Spinal cord (tissue), 9 donors: ENCODE measurements at regions not wholly inside any gene's neighbourhood (a gene's known extent, or its start where the extent isn't known, plus 50 kb on each side); places are given as distances from the start of the nearest gene placed in this dataset.
"Not testable (repeated sequence)": the region's sequence is repeated elsewhere in the genome, so short reads cannot be mapped to it uniquely, and the experiment has no call there.

ENCODE experiments used
- DNase-seq, 6 donors: peaks; one replicate each; pipeline versions ENCODE4 v3.0.0 to v3.0.0-alpha.2; 2013 to 2015; ENCODE audit warnings: low spot score in 6 of 6, low read depth in 4 of 6
- H3K27ac ChIP-seq: one replicate; pipeline ENCODE4 v1.5.1; 2013; ENCODE audit warnings: low read depth, low read length, control low read depth
- H3K27me3 ChIP-seq: one replicate; pipeline ENCODE4 v1.6.1; 2013; ENCODE audit warnings: low read length; ENCODE audit not compliant: control insufficient read depth, insufficient read depth
- H3K36me3 ChIP-seq: one replicate; pipeline ENCODE4 v1.6.1; 2013; ENCODE audit warnings: low read length; ENCODE audit not compliant: control insufficient read depth, insufficient read depth
- H3K4me1 ChIP-seq: one replicate; pipeline ENCODE4 v1.6.1; 2013; ENCODE audit warnings: low read length; ENCODE audit not compliant: control insufficient read depth, insufficient read depth
- H3K4me3 ChIP-seq: one replicate; pipeline ENCODE4 v1.5.1; 2013; ENCODE audit warnings: low read depth, low read length, control low read depth
- H3K9me3 ChIP-seq: one replicate; pipeline ENCODE4 v1.6.1; 2013; ENCODE audit warnings: low read length; ENCODE audit not compliant: control insufficient read depth, insufficient read depth
- WGBS: methylation state at CpG from one replicate; pipeline ENCODE4 v1.1.5; 2013; ENCODE audit warnings: missing lambda C conversion rate; ENCODE audit not compliant: insufficient coverage; 5-methylcytosine and 5-hydroxymethylcytosine counted together
- donor health status: healthy.

DNA sequence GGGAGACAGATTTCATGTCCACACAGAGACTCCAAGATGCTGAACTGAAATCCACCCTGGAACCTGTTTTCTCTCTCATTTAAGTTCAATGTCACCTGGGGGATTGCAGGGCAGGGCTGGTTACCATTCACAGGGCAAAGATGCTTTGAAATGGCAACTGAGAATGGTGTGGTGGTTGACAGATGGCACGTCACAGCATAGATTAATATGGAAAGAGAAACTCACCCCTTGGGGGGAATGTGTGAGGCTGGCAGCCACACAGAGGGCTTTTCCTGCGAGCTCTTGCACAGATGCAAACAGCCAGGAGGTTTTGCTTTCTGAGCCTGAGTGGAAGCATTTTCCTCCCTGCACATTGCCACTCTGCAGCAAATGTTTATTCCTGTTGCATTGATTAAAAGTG, 167.3 kb upstream of the OSBPL11 start:
- H3K4me1 ChIP-seq, H3K9me3 ChIP-seq, H3K36me3 ChIP-seq, H3K27me3 ChIP-seq, H3K4me3 ChIP-seq, H3K27ac ChIP-seq: not testable (repeated sequence)
- no CpG with 5 or more reads among the region's 2 CpGs for WGBS
- DNase-seq, result peak in 1 of 6 donors; percentile 13

GRCh38 chr3:125766285-125766826, 171.1 kb upstream of the OSBPL11 start:
- not testable (repeated sequence) for H3K27me3 ChIP-seq, H3K36me3 ChIP-seq, H3K9me3 ChIP-seq, H3K4me1 ChIP-seq
- Histone ChIP-seq H3K27ac (peak overlapping the region; percentile 40), H3K4me3 (peak overlapping the region; percentile 60)
- 0% methylated on average over 32 of the region's 54 CpGs for WGBS
- DNase-seq, result peak; percentile 28 to 82 (median 38)

- not testable (repeated sequence) for H3K27ac ChIP-seq, H3K4me1 ChIP-seq, H3K36me3 ChIP-seq, H3K9me3 ChIP-seq, H3K27me3 ChIP-seq
- whole genome bisulfite sequencing, result 0% methylated on average over 10 of the region's 23 CpGs
- DNase-seq, result peak in 1 of 6 donors; percentile 4
- H3K4me3 ChIP-seq, result peak overlapping the region; percentile 60
These were observed 171.6 kb upstream of the OSBPL11 start for GRCh38 chr3:125766931-125767330.

GRCh38 chr3:125767641-125768040, 172.3 kb upstream of the OSBPL11 start:
- Histone ChIP-seq H3K4me1 (peaks cover 8% of the 10 kb centered on the region), H3K27me3 (peaks cover 6% of the 10 kb centered on the region), H3K27ac (no peak overlapping the region), H3K9me3 (no peaks in the 10 kb centered on the region), H3K36me3 (no peaks in the 10 kb centered on the region), H3K4me3 (no peak overlapping the region)
- 94% methylated on average over 8 of the region's 14 CpGs for WGBS
- no peak for DNase-seq

DNA sequence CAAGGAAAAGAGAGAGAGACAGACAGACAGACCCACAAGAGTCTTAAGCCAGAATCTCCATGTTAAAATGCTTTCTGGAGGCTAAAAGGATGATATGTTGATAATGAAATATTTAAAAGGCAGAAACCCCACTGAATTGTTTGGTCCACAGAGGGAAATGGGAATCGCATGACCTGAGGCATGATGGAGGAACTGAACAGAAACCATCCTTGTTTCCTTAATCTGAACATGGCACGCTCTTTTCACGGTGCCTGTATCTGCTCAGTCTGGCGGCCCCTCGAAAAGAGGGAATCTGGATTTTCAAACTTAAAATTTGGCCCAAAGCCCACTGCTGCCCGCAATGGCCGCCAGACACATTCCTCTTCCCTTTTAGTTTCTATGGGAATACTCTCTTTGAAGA, 173.5 kb upstream of the OSBPL11 start:
- 80% methylated on average over 1 of the region's 7 CpGs for WGBS
- H3K4me3 ChIP-seq, DNase-seq, H3K27ac ChIP-seq, H3K27me3 ChIP-seq, H3K9me3 ChIP-seq, H3K36me3 ChIP-seq, H3K4me1 ChIP-seq: not testable (repeated sequence)

DNA sequence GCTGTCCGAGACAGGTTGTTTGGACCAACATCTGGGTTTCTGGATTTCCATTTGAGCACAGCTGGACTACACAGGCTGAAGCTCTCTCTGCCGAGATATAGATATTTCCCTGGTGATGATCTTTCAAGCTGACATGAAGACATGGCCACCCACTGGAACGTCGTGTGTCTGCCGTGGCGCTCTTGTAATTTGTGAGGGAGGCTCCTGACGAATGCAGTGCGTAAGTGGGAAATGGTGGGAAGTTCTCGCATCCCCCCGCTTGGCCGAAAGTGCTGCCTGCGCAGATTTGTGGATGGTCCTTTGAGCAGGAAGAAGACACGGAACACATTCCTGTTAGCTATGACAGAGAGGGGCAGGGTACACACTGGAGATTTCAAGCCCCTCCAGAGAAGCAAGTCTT, 176.2 kb upstream of the OSBPL11 start:
- DNase-seq, H3K27me3 ChIP-seq, H3K4me3 ChIP-seq, H3K27ac ChIP-seq, H3K9me3 ChIP-seq, H3K36me3 ChIP-seq: not testable (repeated sequence)
- WGBS, result 71% methylated on average over 8 of the region's 13 CpGs
- peaks cover 11% of the 10 kb centered on the region for H3K4me1 ChIP-seq

- H3K36me3 ChIP-seq, H3K27me3 ChIP-seq, DNase-seq, H3K4me3 ChIP-seq, H3K27ac ChIP-seq, H3K4me1 ChIP-seq, H3K9me3 ChIP-seq: not testable (repeated sequence)
- 92% methylated on average over 2 of the region's 7 CpGs for WGBS
These were observed 179.2 kb upstream of the OSBPL11 start for GRCh38 chr3:125774433-125775034.

- H3K36me3 ChIP-seq, H3K27me3 ChIP-seq, H3K4me1 ChIP-seq, H3K27ac ChIP-seq, H3K4me3 ChIP-seq, H3K9me3 ChIP-seq: not testable (repeated sequence)
- WGBS, result no CpG with 5 or more reads among the region's 3 CpGs
- peak in 2 of 6 donors; percentile 45 to 66 for DNase-seq
These were observed 179.8 kb upstream of the OSBPL11 start for GRCh38 chr3:125775106-125775505.

- 74% methylated on average over 3 of the region's 7 CpGs for WGBS
- DNase-seq, result not testable (repeated sequence)
These were observed 180.5 kb upstream of the OSBPL11 start for GRCh38 chr3:125775606-125776294.

DNA sequence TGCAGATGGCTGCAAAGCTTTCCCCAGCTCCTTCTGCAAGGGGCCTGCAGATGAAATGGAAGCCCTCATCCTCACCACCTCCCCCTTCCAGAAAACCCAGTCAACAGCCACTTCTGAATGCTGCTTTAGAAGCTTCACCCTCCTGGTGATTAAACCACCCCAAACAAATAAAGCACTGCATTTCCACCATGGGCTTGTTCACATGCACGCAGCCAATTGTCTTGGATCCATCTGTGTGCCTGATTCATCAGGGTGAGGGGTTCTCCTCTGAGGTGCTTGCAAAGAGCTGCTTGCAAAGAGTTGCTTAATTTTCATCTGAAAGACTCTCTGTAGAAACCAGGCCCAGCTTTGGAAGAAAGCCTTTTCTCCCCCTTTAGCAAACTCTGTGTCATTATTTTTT, 184.0 kb upstream of the OSBPL11 start:
- H3K9me3 ChIP-seq, H3K4me3 ChIP-seq, H3K36me3 ChIP-seq, H3K27ac ChIP-seq, H3K27me3 ChIP-seq, H3K4me1 ChIP-seq: not testable (repeated sequence)
- DNase-seq, result peak in 1 of 6 donors; percentile 19
- WGBS, result 43% methylated on average over 1 of the region's 1 CpG

More at GRCh38 chr3:125775606-125776294, 180.5 kb upstream of the OSBPL11 start:
- not testable (repeated sequence) for H3K36me3 ChIP-seq, H3K27ac ChIP-seq, H3K4me1 ChIP-seq, H3K4me3 ChIP-seq, H3K27me3 ChIP-seq, H3K9me3 ChIP-seq
